ENCODE measurements at regions not wholly inside any gene's neighbourhood (a gene's known extent, or its start where the extent isn't known, plus 50 kb on each side); places are given as distances from the start of the nearest gene placed in this dataset.
A peak's percentile ranks its signal among the peaks of the same experiment; 100 is the strongest.

DNA sequence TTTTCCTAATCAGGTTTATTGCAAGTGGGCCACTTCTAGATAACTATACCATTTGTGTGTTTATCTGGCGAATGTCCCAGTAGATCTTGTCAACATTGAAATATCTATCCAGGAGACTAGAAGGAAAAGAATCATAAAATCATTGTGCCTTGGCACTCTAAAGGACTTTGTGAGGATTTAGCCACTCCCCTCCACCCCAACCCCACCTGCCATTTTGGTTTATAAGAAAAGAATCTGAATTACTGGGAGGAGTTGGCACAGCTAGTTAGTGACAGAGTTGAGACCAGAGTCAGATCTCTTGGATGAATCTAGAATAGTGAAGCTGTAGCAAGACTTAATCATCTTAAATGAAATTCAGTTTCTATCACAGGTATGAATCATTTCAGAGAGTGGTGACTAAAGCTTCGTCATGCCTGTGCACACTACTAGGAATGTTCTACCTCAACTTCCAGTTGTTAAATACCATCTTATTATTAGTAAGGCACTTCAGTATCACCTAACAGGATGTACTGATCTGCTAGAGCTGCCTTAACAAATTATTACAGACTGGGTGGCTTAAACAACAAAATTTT, 212.7 kb upstream of the SLC14A2 start:
- Histone ChIP-seq H3K9ac (ENCODE audit: control insufficient read depth, extremely low read depth, insufficient read depth, low read length) (peak overlapping the region; percentile 49), H3K27me3 (ENCODE audit: control insufficient read depth, extremely low read depth, insufficient read depth, low read length) (no peaks in the 10 kb centered on the region), H3K9me1 (ENCODE audit: control insufficient read depth, extremely low read depth, insufficient read depth, low read length) (no peaks in the 10 kb centered on the region), H3K4me1 (ENCODE audit: control insufficient read depth, extremely low read depth, insufficient read depth, low read length) (peaks cover 22% of the 10 kb centered on the region), H3K27ac (ENCODE audit: control insufficient read depth, insufficient read depth, low read length) (peak overlapping the region; percentile 87), H3K36me3 (ENCODE audit: control insufficient read depth in 2 of 2, extremely low read depth in 1 of 2, insufficient read depth in 2 of 2, low read length in 2 of 2) (no peaks in the 10 kb centered on the region), H3K4me2 (ENCODE audit: control insufficient read depth, extremely low read depth, insufficient read depth, low read depth, low read length) (peak overlapping the region; percentile 62), H3K79me2 (ENCODE audit: control insufficient read depth, insufficient read depth, low read length) (no peaks in the 10 kb centered on the region), H3K9me3 (ENCODE audit: control insufficient read depth, low read depth, low read length) (no peaks in the 10 kb centered on the region), H4K20me1 (ENCODE audit: control insufficient read depth, extremely low read depth, insufficient read depth, low read length) (no peaks in the 10 kb centered on the region), H3K4me3 (ENCODE audit: control insufficient read depth in 2 of 3, extremely low read depth in 1 of 3, insufficient read depth in 2 of 3, low read depth in 1 of 3, low read length in 3 of 3) (no peak overlapping the region), H2AFZ (ENCODE audit: control insufficient read depth, low read length) (no peak overlapping the region)
- TF ChIP-seq EZH2 (IDR thresholded peaks at IDR 0.05; ENCODE audit: low read length), result no peak
- TF ChIP-seq, protein P1, sequence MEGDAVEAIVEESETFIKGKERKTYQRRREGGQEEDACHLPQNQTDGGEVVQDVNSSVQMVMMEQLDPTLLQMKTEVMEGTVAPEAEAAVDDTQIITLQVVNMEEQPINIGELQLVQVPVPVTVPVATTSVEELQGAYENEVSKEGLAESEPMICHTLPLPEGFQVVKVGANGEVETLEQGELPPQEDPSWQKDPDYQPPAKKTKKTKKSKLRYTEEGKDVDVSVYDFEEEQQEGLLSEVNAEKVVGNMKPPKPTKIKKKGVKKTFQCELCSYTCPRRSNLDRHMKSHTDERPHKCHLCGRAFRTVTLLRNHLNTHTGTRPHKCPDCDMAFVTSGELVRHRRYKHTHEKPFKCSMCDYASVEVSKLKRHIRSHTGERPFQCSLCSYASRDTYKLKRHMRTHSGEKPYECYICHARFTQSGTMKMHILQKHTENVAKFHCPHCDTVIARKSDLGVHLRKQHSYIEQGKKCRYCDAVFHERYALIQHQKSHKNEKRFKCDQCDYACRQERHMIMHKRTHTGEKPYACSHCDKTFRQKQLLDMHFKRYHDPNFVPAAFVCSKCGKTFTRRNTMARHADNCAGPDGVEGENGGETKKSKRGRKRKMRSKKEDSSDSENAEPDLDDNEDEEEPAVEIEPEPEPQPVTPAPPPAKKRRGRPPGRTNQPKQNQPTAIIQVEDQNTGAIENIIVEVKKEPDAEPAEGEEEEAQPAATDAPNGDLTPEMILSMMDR (optimal IDR thresholded peaks at IDR 0.05 in 1 of 3, IDR thresholded peaks at IDR 0.05 in 1 of 3, conservative IDR thresholded peaks at IDR 0.05 in 1 of 3; ENCODE audit: extremely low read depth in 1 of 3, insufficient read depth in 2 of 3, low read length in 3 of 3), result no peak
- dilution Hi-C loops (cut with MboI; ENCODE audit: extremely low pct_ligation_motif_present, low sequenced_read_pairs), result no loop called here
- DNase-seq (ENCODE audit: low read depth, low spot score) (peak; percentile 83), FAIRE-seq (peak; percentile 92)

DNA sequence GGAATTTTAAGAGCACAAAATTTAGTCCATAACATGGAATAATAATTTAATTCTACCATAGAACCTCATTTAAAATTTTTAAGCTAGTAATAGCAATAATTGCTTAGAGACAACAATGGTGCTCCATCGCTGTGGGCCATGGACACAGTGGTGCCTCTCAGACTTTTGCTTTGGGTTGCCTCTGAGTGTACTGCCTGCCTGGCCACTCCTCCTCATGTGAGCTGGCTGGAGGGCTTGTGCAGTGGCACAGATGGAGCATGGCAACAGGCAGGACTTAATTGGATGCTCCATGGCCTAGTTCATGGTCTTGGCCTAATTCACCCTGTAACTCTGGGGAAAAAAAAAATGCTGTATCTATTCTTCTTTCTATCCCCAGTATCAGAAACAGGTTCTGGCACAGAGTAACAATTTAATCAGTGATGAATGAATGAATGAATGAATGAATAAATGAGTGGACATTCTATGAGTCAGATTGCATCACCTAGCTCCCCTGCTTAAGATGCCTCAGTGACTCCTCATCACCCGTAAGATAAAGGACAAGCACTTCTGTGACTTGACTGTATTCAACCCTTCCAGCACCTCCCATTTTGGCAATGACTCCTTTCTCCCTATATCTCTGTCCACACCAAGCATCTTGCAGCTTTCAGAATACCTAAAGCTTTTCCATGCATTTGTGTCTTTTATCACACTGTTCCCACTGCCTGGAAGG, 211.8 kb upstream of the SLC14A2 start:
- no peak for TF ChIP-seq EZH2 (IDR thresholded peaks at IDR 0.05; ENCODE audit: low read length)
- TF ChIP-seq, protein P1 (optimal IDR thresholded peaks at IDR 0.05 in 1 of 3, IDR thresholded peaks at IDR 0.05 in 1 of 3, conservative IDR thresholded peaks at IDR 0.05 in 1 of 3; ENCODE audit: extremely low read depth in 1 of 3, insufficient read depth in 2 of 3, low read length in 3 of 3), result no peak
- Histone ChIP-seq H3K9ac (ENCODE audit: control insufficient read depth, extremely low read depth, insufficient read depth, low read length) (peak overlapping the region; percentile 49), H3K4me3 (ENCODE audit: control insufficient read depth in 2 of 3, extremely low read depth in 1 of 3, insufficient read depth in 2 of 3, low read depth in 1 of 3, low read length in 3 of 3) (no peak overlapping the region), H3K9me3 (ENCODE audit: control insufficient read depth, low read depth, low read length) (no peaks in the 10 kb centered on the region), H3K79me2 (ENCODE audit: control insufficient read depth, insufficient read depth, low read length) (no peaks in the 10 kb centered on the region), H3K36me3 (ENCODE audit: control insufficient read depth in 2 of 2, extremely low read depth in 1 of 2, insufficient read depth in 2 of 2, low read length in 2 of 2) (no peaks in the 10 kb centered on the region), H2AFZ (ENCODE audit: control insufficient read depth, low read length) (no peak overlapping the region), H4K20me1 (ENCODE audit: control insufficient read depth, extremely low read depth, insufficient read depth, low read length) (no peaks in the 10 kb centered on the region), H3K4me1 (ENCODE audit: control insufficient read depth, extremely low read depth, insufficient read depth, low read length) (peaks cover 29% of the 10 kb centered on the region), H3K4me2 (ENCODE audit: control insufficient read depth, extremely low read depth, insufficient read depth, low read depth, low read length) (peak overlapping the region; percentile 62), H3K9me1 (ENCODE audit: control insufficient read depth, extremely low read depth, insufficient read depth, low read length) (no peaks in the 10 kb centered on the region), H3K27me3 (ENCODE audit: control insufficient read depth, extremely low read depth, insufficient read depth, low read length) (no peaks in the 10 kb centered on the region), H3K27ac (ENCODE audit: control insufficient read depth, insufficient read depth, low read length) (peak overlapping the region; percentile 87)
- FAIRE-seq (peak; percentile 67), DNase-seq (ENCODE audit: low read depth, low spot score) (peak; percentile 55)
- dilution Hi-C loops (cut with MboI; ENCODE audit: extremely low pct_ligation_motif_present, low sequenced_read_pairs), result no loop called here
